ENCODE measurements at regions not wholly inside any gene's neighbourhood (a gene's known extent, or its start where the extent isn't known, plus 50 kb on each side); places are given as distances from the start of the nearest gene placed in this dataset.

- Histone ChIP-seq H3K9me3 (no peaks in the 10 kb centered on the region), H3K27ac (no peak overlapping the region), H3K4me1 (no peaks in the 10 kb centered on the region), H3K27me3 (ENCODE audit: insufficient read depth in 3 of 3, low read length in 2 of 3) (no peaks in the 10 kb centered on the region), H3K36me3 (ENCODE audit: insufficient read depth in 1 of 2, low read depth in 1 of 2) (no peaks in the 10 kb centered on the region), H3K4me3 (no peak overlapping the region)
- TF ChIP-seq, protein P1, sequence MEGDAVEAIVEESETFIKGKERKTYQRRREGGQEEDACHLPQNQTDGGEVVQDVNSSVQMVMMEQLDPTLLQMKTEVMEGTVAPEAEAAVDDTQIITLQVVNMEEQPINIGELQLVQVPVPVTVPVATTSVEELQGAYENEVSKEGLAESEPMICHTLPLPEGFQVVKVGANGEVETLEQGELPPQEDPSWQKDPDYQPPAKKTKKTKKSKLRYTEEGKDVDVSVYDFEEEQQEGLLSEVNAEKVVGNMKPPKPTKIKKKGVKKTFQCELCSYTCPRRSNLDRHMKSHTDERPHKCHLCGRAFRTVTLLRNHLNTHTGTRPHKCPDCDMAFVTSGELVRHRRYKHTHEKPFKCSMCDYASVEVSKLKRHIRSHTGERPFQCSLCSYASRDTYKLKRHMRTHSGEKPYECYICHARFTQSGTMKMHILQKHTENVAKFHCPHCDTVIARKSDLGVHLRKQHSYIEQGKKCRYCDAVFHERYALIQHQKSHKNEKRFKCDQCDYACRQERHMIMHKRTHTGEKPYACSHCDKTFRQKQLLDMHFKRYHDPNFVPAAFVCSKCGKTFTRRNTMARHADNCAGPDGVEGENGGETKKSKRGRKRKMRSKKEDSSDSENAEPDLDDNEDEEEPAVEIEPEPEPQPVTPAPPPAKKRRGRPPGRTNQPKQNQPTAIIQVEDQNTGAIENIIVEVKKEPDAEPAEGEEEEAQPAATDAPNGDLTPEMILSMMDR (IDR thresholded peaks at IDR 0.05) = no peak
- no peak for ATAC-seq
- no peak for DNase-seq
- WGBS, 3 donors = 90 to 97% (median 94%) methylated on average over 2 of the region's 2 CpGs
- intact Hi-C loops (cut with DNase I) = no loop called here
Measured at GRCh38 chr7:108989319-108989718, 419.6 kb downstream of the DNAJB9 start.

DNA sequence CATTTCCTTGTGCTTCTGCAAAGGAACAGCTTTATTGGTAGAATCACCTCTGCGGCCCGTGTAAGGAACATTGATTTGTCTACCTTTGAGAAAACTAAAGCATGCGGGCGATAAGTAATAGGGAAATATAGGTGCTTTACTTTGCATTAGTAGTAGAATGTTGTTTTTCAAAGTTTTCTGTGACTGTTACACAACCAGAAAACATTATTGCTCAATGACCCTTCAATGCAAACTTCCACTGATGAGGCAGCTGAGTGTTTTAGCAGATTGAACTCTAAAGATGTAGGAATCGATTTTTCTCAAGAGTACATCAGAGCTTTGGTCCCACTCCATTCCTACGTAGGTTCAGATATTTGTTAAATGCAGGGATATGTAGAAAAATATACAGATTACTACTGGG lies 427.8 kb downstream of the DNAJB9 start:
- intact Hi-C loops (cut with DNase I) = no loop called here

DNA sequence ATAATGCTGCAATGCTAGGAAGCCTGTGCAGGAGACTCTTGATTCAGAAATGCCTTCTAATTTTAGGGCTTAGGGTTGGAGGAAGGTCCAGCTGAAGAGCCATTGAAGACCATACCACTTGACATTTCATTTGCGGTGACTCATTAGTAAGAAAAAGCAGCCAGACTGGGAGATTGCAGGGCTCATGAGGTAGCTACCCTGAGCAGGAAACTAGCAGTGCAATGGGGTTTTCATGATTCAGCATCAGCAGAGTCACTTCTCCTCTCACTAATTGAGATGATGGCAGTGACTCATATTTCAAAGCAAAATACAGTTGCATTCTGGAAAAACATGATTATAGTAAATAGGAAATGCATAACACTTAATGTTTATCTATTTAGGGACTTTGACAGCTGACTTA lies 434.1 kb downstream of the DNAJB9 start:
- DNase-seq = no peak
- ATAC-seq = no peak
- 71 to 93% (median 91%) methylated on average over 1 of the region's 1 CpG for WGBS, 3 donors
- TF ChIP-seq, protein P1 (IDR thresholded peaks at IDR 0.05) = no peak
- Histone ChIP-seq H3K4me3 (no peak overlapping the region), H3K9me3 (no peaks in the 10 kb centered on the region), H3K4me1 (no peaks in the 10 kb centered on the region), H3K36me3 (ENCODE audit: insufficient read depth in 1 of 2, low read depth in 1 of 2) (no peaks in the 10 kb centered on the region), H3K27me3 (ENCODE audit: insufficient read depth in 3 of 3, low read length in 2 of 3) (no peaks in the 10 kb centered on the region), H3K27ac (no peak overlapping the region)
- intact Hi-C loops (cut with DNase I) = no loop called here

More for the DNA sequence above, 427.8 kb downstream of the DNAJB9 start:
- TF ChIP-seq, protein P1 (IDR thresholded peaks at IDR 0.05) = no peak
- no peaks in the 10 kb centered on the region for H3K4me1 ChIP-seq
- WGBS, 3 donors = 89 to 92% (median 91%) methylated on average over 6 of the region's 6 CpGs
- DNase-seq = no peak
- no peaks in the 10 kb centered on the region for H3K9me3 ChIP-seq
- H3K36me3 ChIP-seq (ENCODE audit: insufficient read depth in 1 of 2, low read depth in 1 of 2) = no peaks in the 10 kb centered on the region
- H3K4me3 ChIP-seq = no peak overlapping the region
- no peak overlapping the region for H3K27ac ChIP-seq
- no peaks in the 10 kb centered on the region for H3K27me3 ChIP-seq (ENCODE audit: insufficient read depth in 3 of 3, low read length in 2 of 3)
- no peak for ATAC-seq

GRCh38 chr7:109009636-109010035 lies 440.0 kb downstream of the DNAJB9 start:
- Histone ChIP-seq H3K4me1 (no peaks in the 10 kb centered on the region), H3K27ac (no peak overlapping the region), H3K27me3 (ENCODE audit: insufficient read depth in 3 of 3, low read length in 2 of 3) (no peaks in the 10 kb centered on the region), H3K9me3 (no peaks in the 10 kb centered on the region), H3K36me3 (ENCODE audit: insufficient read depth in 1 of 2, low read depth in 1 of 2) (no peaks in the 10 kb centered on the region), H3K4me3 (no peak overlapping the region)
- 80 to 81% (median 81%) methylated on average over 6 of the region's 6 CpGs for WGBS, 3 donors
- intact Hi-C loops (cut with DNase I) = no loop called here
- DNase-seq = no peak
- TF ChIP-seq, protein P1 (IDR thresholded peaks at IDR 0.05) = no peak
- no peak for ATAC-seq

DNA sequence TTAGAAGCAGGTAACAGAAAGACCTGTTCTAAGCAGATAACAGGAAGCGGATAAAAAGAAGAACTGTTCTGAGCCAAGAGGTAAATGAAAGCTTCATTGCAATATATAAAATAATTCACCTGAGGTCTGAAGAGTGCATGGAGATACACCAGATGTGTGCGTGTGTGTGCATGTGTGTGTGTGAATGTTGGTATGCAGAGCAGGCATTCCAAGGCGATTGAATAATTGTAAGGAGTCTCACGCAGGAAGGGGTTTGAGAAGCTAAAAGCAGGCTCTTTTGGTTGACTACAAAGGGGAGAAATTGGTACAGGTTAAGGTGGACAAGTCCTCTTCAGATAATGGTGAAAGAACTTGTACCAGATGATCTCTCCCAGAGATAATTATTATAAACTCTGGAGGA lies 450.6 kb downstream of the DNAJB9 start:
- intact Hi-C loops (cut with DNase I) = no loop called here
- Histone ChIP-seq H3K36me3 (ENCODE audit: insufficient read depth in 1 of 2, low read depth in 1 of 2) (no peaks in the 10 kb centered on the region), H3K4me1 (no peaks in the 10 kb centered on the region), H3K9me3 (no peaks in the 10 kb centered on the region), H3K27ac (no peak overlapping the region), H3K4me3 (no peak overlapping the region), H3K27me3 (ENCODE audit: insufficient read depth in 3 of 3, low read length in 2 of 3) (no peaks in the 10 kb centered on the region)
- no peak for DNase-seq
- WGBS, 3 donors = 73 to 77% (median 75%) methylated on average over 4 of the region's 4 CpGs
- TF ChIP-seq, protein P1 (IDR thresholded peaks at IDR 0.05) = no peak
- ATAC-seq = no peak
